ENCODE measurements at regions not wholly inside any gene's neighbourhood (a gene's known extent, or its start where the extent isn't known, plus 50 kb on each side); places are given as distances from the start of the nearest gene placed in this dataset.

DNA sequence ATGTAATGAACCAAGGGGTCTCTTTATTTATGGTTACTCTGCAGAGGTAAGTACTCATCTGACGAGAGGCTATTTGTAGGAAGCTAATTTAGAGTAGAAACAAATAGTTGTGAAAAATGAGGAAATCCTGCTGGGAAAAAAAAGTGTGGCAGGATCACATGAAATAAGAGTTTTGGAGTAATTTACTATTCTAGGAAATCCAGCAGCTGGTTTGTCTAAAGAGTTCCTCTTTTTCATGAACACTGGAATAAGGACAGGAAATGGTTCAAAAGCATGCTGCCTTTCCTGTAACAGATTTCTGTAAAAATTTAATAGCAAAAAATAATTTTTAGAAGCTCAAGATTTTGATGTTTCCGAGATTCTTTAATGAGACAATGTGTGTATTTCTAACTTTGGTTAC is 177.3 kb downstream of the CHRM3 start:
- Histone ChIP-seq H4K8ac (ENCODE audit: extremely low read depth, insufficient read depth, low read length) (no peak overlapping the region), H2BK120ac (replicated peaks; ENCODE audit: low read depth, low read length) (no peak overlapping the region), H3K4ac (replicated peaks; ENCODE audit: insufficient read length, low read depth, low read length) (no peak overlapping the region), H3K79me2 (ENCODE audit: control insufficient read depth in 1 of 2, insufficient read depth in 2 of 2, low read length in 2 of 2) (no peaks in the 10 kb centered on the region), H2BK12ac (ENCODE audit: low read depth, low read length) (no peak overlapping the region), H3K27ac (ENCODE audit: low read depth, low read length) (no peak overlapping the region), H4K91ac (replicated peaks; ENCODE audit: insufficient read length, low read length) (no peak overlapping the region), H2AFZ (ENCODE audit: low read length) (no peak overlapping the region), H3K36me3 (ENCODE audit: control insufficient read depth in 2 of 4, insufficient read depth in 4 of 4, low read length in 3 of 4) (no peaks in the 10 kb centered on the region), H3K27me3 (replicated peaks in 1 of 4; ENCODE audit: control insufficient read depth in 3 of 4, extremely low read depth in 1 of 4, insufficient read depth in 3 of 4, low read length in 3 of 4) (no peaks in the 10 kb centered on the region), H3K9ac (replicated peaks in 1 of 4; ENCODE audit: extremely low read depth in 1 of 4, low read depth in 3 of 4, low read length in 3 of 4) (no peak overlapping the region), H3K18ac (ENCODE audit: extremely low read depth, low read length) (no peak overlapping the region), H4K5ac (ENCODE audit: insufficient read length, low read depth, low read length) (no peak overlapping the region), H2BK5ac (ENCODE audit: low read depth, low read length) (no peak overlapping the region), H3K23ac (ENCODE audit: insufficient read length) (no peak overlapping the region), H3K56ac (replicated peaks; ENCODE audit: insufficient read length, low read depth, low read length) (no peak overlapping the region), H4K20me1 (replicated peaks in 1 of 2; ENCODE audit: control insufficient read depth in 1 of 2, insufficient read depth in 2 of 2, low read length in 2 of 2) (no peaks in the 10 kb centered on the region), H3K4me1 (replicated peaks in 1 of 4; ENCODE audit: control insufficient read depth in 3 of 4, insufficient read depth in 4 of 4, low read length in 3 of 4) (peaks cover 0 to 5% (median 0%) of the 10 kb centered on the region in 4 experiments; a peak in 2 of 7 replicates), H3K4me2 (ENCODE audit: insufficient read depth in 1 of 2, low read depth in 2 of 2, low read length in 2 of 2) (no peak overlapping the region), H2AK5ac (ENCODE audit: low read depth, low read length) (no peak overlapping the region), H2BK15ac (ENCODE audit: low read length) (no peak overlapping the region), H2BK20ac (ENCODE audit: low read length) (no peak overlapping the region), H3K23me2 (ENCODE audit: low read depth, low read length) (no peaks in the 10 kb centered on the region), H3K14ac (ENCODE audit: insufficient read length) (no peak overlapping the region), H3K9me3 (ENCODE audit: insufficient read depth in 2 of 2, low read depth in 1 of 2, low read length in 1 of 2) (no peaks in the 10 kb centered on the region), H3K4me3 (ENCODE audit: extremely low read depth in 1 of 4, insufficient read depth in 2 of 4, low read depth in 3 of 4, low read length in 4 of 4) (no peak overlapping the region), H3K79me1 (ENCODE audit: low read depth, low read length) (no peaks in the 10 kb centered on the region)
- FAIRE-seq (no peak), DNase-seq (ENCODE audit: low read depth in 1 of 2, low spot score in 2 of 2) (no peak)
- 88% methylated on average over 2 of the region's 2 CpGs; no CpG with 5 or more reads in 1 of the 2 experiments for WGBS, 2 experiments (ENCODE audit: extremely low coverage in 1 of 2, insufficient coverage in 1 of 2, insufficient read length in 1 of 2, insufficient replicate concordance in 2 of 2, low coverage in 1 of 2, low lambda C conversion rate in 2 of 2, missing lambda C conversion rate in 1 of 2)
- CTCF ChIA-PET (ENCODE audit: partially characterized antibody): interaction anchor here (0.8 kb wide), 1 partner anchor 8 kb away, joined by 3 read pairs; no protein-coding TSS in a partner anchor
- POLR2A ChIA-PET (ENCODE audit: partially characterized antibody): no interaction called here
- TF ChIP-seq ZNF274 (IDR thresholded peaks at IDR 0.05; ENCODE audit: borderline replicate concordance, extremely low read depth, low read length) (no peak), CREB1 (IDR thresholded peaks at IDR 0.05) (no peak), GTF2F1 (IDR thresholded peaks at IDR 0.05; ENCODE audit: borderline replicate concordance, low read depth, low read length) (no peak), SIRT6 (IDR thresholded peaks at IDR 0.05; ENCODE audit: low read length) (no peak), SIX5 (IDR thresholded peaks at IDR 0.05; ENCODE audit: low read depth, low read length) (no peak), PHF8 (conservative IDR thresholded peaks at IDR 0.05; ENCODE audit: low read depth, low read length) (no peak), SAP30 (IDR thresholded peaks at IDR 0.05; ENCODE audit: insufficient read depth, insufficient replicate concordance, low read length) (no peak), CBX5 (IDR thresholded peaks at IDR 0.05; ENCODE audit: low read depth, low read length) (no peak), SRF (IDR thresholded peaks at IDR 0.05; ENCODE audit: low read depth, low read length) (no peak), SP4 (IDR thresholded peaks at IDR 0.05; ENCODE audit: low read length) (no peak), ASH2L (IDR thresholded peaks at IDR 0.05; ENCODE audit: low read length) (no peak), BCL11A (IDR thresholded peaks at IDR 0.05; ENCODE audit: low read depth in 2 of 2, low read length in 2 of 2) (no peak), NANOG (IDR thresholded peaks at IDR 0.05; ENCODE audit: insufficient read depth, low read depth, low read length, poor library complexity, severe bottlenecking) (no peak), TEAD4 (IDR thresholded peaks at IDR 0.05; ENCODE audit: low read depth, low read length) (no peak), JUN (IDR thresholded peaks at IDR 0.05; ENCODE audit: low read depth, low read length) (no peak), EZH2 (IDR thresholded peaks at IDR 0.05; ENCODE audit: low read depth, low read length, severe bottlenecking) (no peak)

Data from H1 (cell line).